ENCODE measurements at regions not wholly inside any gene's neighbourhood (a gene's known extent, or its start where the extent isn't known, plus 50 kb on each side); places are given as distances from the start of the nearest gene placed in this dataset.

GRCh38 chr6:139429580-139430145 lies 55.2 kb upstream of the CITED2 start:
- ChIA-PET POLR2A (no interaction called here), CTCF (no interaction called here)
- Mint-ChIP-seq H3K4me3 (no peak overlapping the region), H3K36me3 (ENCODE audit: low read depth) (no peaks in the 10 kb centered on the region), H3K27ac (no peak overlapping the region), H3K4me1 (peaks cover 5% of the 10 kb centered on the region), H3K9me3 (peaks cover 4% of the 10 kb centered on the region), H3K27me3 (no peaks in the 10 kb centered on the region)
- TF ChIP-seq, protein P1, sequence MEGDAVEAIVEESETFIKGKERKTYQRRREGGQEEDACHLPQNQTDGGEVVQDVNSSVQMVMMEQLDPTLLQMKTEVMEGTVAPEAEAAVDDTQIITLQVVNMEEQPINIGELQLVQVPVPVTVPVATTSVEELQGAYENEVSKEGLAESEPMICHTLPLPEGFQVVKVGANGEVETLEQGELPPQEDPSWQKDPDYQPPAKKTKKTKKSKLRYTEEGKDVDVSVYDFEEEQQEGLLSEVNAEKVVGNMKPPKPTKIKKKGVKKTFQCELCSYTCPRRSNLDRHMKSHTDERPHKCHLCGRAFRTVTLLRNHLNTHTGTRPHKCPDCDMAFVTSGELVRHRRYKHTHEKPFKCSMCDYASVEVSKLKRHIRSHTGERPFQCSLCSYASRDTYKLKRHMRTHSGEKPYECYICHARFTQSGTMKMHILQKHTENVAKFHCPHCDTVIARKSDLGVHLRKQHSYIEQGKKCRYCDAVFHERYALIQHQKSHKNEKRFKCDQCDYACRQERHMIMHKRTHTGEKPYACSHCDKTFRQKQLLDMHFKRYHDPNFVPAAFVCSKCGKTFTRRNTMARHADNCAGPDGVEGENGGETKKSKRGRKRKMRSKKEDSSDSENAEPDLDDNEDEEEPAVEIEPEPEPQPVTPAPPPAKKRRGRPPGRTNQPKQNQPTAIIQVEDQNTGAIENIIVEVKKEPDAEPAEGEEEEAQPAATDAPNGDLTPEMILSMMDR (IDR thresholded peaks at IDR 0.05) = no peak
- DNase-seq (no peak), ATAC-seq (ENCODE audit: low read depth) (no peak)
- intact Hi-C loops (cut with micrococcal nuclease) = loop anchor here (5.0 kb wide), 1 partner anchor 52 kb away; no protein-coding TSS in a partner anchor

- no peaks in the 10 kb centered on the region for H3K27me3 Mint-ChIP-seq
- H3K4me1 Mint-ChIP-seq = peaks cover 4% of the 10 kb centered on the region
- TF ChIP-seq, protein P1 (IDR thresholded peaks at IDR 0.05) = no peak
- intact Hi-C loops (cut with micrococcal nuclease) = no loop called here
- no peaks in the 10 kb centered on the region for H3K36me3 Mint-ChIP-seq (ENCODE audit: low read depth)
- ChIA-PET POLR2A (no interaction called here), CTCF (no interaction called here)
- peaks cover 4% of the 10 kb centered on the region for H3K9me3 Mint-ChIP-seq
- no peak overlapping the region for H3K4me3 Mint-ChIP-seq
- ATAC-seq (ENCODE audit: low read depth) (no peak), DNase-seq (no peak)
- no peak overlapping the region for H3K27ac Mint-ChIP-seq
Measured at GRCh38 chr6:139427199-139427598, 52.8 kb upstream of the CITED2 start.

GRCh38 chr6:139426795-139427194 lies 52.3 kb upstream of the CITED2 start:
- DNase-seq = no peak
- TF ChIP-seq, protein P1 (IDR thresholded peaks at IDR 0.05) = no peak
- intact Hi-C loops (cut with micrococcal nuclease) = no loop called here
- peaks cover 4% of the 10 kb centered on the region for H3K9me3 Mint-ChIP-seq
- ChIA-PET CTCF (no interaction called here), POLR2A (no interaction called here)
- no peaks in the 10 kb centered on the region for H3K27me3 Mint-ChIP-seq
- H3K27ac Mint-ChIP-seq = no peak overlapping the region
- no peaks in the 10 kb centered on the region for H3K36me3 Mint-ChIP-seq (ENCODE audit: low read depth)
- no peak for ATAC-seq (ENCODE audit: low read depth)
- peaks cover 6% of the 10 kb centered on the region for H3K4me1 Mint-ChIP-seq
- no peak overlapping the region for H3K4me3 Mint-ChIP-seq

DNA sequence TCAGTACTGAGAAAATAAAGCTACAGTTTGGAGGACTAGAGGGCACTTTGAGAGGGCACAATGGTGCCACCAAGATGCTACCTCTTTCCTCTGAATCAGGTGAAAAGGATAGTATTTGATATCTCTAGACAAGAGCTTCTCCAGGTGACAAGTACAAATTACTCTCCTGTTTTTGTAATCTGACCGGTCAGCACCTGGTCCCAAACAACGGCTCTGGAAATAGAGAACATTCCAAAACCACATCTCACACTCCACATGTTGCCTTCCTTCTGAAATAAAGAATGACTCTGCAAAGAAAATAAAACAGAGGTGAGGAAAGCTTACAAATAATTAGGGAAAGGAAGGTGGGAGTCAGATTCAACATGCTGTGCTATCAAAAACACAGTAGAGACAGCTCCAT lies 51.3 kb upstream of the CITED2 start:
- Mint-ChIP-seq H3K36me3 (ENCODE audit: low read depth) (no peaks in the 10 kb centered on the region), H3K27ac (no peak overlapping the region), H3K9me3 (no peaks in the 10 kb centered on the region), H3K4me1 (peaks cover 6% of the 10 kb centered on the region), H3K4me3 (no peak overlapping the region), H3K27me3 (no peaks in the 10 kb centered on the region)
- CTCF ChIA-PET = no interaction called here
- ATAC-seq (ENCODE audit: low read depth) (no peak), DNase-seq (no peak)
- intact Hi-C loops (cut with micrococcal nuclease) = no loop called here
- POLR2A ChIA-PET = no interaction called here
- TF ChIP-seq, protein P1 (IDR thresholded peaks at IDR 0.05) = no peak

GRCh38 chr6:139423971-139424667 lies 49.7 kb upstream of the CITED2 start:
- H3K27me3 Mint-ChIP-seq = no peaks in the 10 kb centered on the region
- H3K9me3 Mint-ChIP-seq = no peaks in the 10 kb centered on the region
- ChIA-PET POLR2A (no interaction called here), CTCF (no interaction called here)
- H3K27ac Mint-ChIP-seq = no peak overlapping the region
- peaks cover 6% of the 10 kb centered on the region for H3K4me1 Mint-ChIP-seq
- TF ChIP-seq, protein P1 (IDR thresholded peaks at IDR 0.05) = no peak
- DNase-seq = no peak
- H3K36me3 Mint-ChIP-seq (ENCODE audit: low read depth) = no peaks in the 10 kb centered on the region
- ATAC-seq (ENCODE audit: low read depth) = no peak
- no peak overlapping the region for H3K4me3 Mint-ChIP-seq
- intact Hi-C loops (cut with micrococcal nuclease) = no loop called here
